HG02981 (cell line): ENCODE measurements at regions not wholly inside any gene's neighbourhood (a gene's known extent, or its start where the extent isn't known, plus 50 kb on each side); places are given as distances from the start of the nearest gene placed in this dataset.

Experiments used
- ATAC-seq: cut with Tn5 transposase; IDR thresholded peaks from one replicate; pipeline ENCODE4 v1.9.1; 2021; ENCODE audit warnings: mild to moderate bottlenecking, moderate library complexity; ENCODE audit not compliant: unreplicated experiment

- ATAC-seq = no peak
Observed at GRCh38 chr1:5393603-5394002, 598.6 kb downstream of the NPHP4 start.

GRCh38 chr1:5393146-5393545, 599.1 kb downstream of the NPHP4 start:
- no peak for ATAC-seq

GRCh38 chr1:5391725-5392124, 600.5 kb downstream of the NPHP4 start:
- no peak for ATAC-seq

GRCh38 chr1:5390504-5390903, 601.7 kb downstream of the NPHP4 start:
- ATAC-seq = no peak

- no peak for ATAC-seq
Observed at GRCh38 chr1:5389101-5389885, 602.9 kb downstream of the NPHP4 start.

GRCh38 chr1:5388622-5389021, 603.6 kb downstream of the NPHP4 start:
- ATAC-seq = no peak

- ATAC-seq = no peak
Observed at GRCh38 chr1:5386371-5386770, 605.9 kb downstream of the NPHP4 start.

- ATAC-seq = no peak
Observed at GRCh38 chr1:5385956-5386355, 606.3 kb downstream of the NPHP4 start.

GRCh38 chr1:5385096-5385799, 607.0 kb downstream of the NPHP4 start:
- no peak for ATAC-seq

GRCh38 chr1:5381491-5381890, 610.7 kb downstream of the NPHP4 start:
- ATAC-seq = no peak

- no peak for ATAC-seq
Observed at GRCh38 chr1:5379176-5379759, 613.0 kb downstream of the NPHP4 start.

- no peak for ATAC-seq
Observed at GRCh38 chr1:5376538-5377247, 615.5 kb downstream of the NPHP4 start.

- ATAC-seq = no peak
Observed at GRCh38 chr1:5375481-5375880, 616.7 kb downstream of the NPHP4 start.

- ATAC-seq = no peak
Observed at GRCh38 chr1:5374192-5374591, 618.0 kb downstream of the NPHP4 start.

GRCh38 chr1:5373281-5373680, 618.9 kb downstream of the NPHP4 start:
- ATAC-seq = no peak

GRCh38 chr1:5371270-5371669, 621.0 kb downstream of the NPHP4 start:
- no peak for ATAC-seq

GRCh38 chr1:5370311-5370710, 621.9 kb downstream of the NPHP4 start:
- no peak for ATAC-seq

- no peak for ATAC-seq
Observed at GRCh38 chr1:5369223-5369622, 623.0 kb downstream of the NPHP4 start.

- no peak for ATAC-seq
Observed at GRCh38 chr1:5368201-5368600, 624.0 kb downstream of the NPHP4 start.

- no peak for ATAC-seq
Observed at GRCh38 chr1:5367306-5367705, 624.9 kb downstream of the NPHP4 start.

GRCh38 chr1:5365751-5366150, 626.5 kb downstream of the NPHP4 start:
- ATAC-seq = no peak
